ENCODE measurements at regions not wholly inside any gene's neighbourhood (a gene's known extent, or its start where the extent isn't known, plus 50 kb on each side); places are given as distances from the start of the nearest gene placed in this dataset.

DNA sequence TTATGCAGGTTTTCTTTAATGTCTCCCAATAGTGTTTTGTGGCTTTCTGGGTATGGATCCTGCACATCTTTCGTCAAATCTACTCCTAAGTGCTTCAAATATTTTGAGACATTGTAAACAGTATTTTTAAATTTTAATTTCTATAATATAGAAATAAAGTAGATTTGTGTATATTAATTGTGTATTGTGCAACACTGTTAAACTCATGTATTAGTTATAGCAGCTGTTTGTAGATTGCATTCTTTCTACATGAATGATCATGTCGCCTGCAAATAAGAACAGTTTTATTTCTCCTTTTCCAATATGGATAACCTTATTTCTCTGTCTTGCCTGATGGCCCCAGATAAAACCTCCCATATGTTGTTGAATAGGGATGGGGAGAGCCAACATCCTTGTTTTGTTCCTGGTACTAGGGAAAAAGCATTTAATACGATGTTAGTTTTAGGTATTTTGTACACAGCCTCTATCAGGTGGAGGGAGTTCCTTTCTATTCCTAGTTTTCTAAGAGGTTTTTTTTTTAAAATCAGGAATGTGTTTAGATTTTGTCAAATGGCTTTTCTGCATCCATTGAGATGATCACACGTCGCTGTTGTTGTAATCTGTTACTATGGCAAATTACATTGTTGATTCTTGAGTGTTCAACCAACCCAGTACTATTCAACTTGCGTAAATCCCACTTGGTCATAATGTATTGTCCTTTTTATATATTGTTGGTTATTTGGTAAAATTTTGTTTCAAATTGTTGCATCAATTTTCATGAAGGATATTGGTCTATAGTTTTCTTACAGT lies 71.1 kb upstream of the DGKG start:
- TF ChIP-seq, protein P1, sequence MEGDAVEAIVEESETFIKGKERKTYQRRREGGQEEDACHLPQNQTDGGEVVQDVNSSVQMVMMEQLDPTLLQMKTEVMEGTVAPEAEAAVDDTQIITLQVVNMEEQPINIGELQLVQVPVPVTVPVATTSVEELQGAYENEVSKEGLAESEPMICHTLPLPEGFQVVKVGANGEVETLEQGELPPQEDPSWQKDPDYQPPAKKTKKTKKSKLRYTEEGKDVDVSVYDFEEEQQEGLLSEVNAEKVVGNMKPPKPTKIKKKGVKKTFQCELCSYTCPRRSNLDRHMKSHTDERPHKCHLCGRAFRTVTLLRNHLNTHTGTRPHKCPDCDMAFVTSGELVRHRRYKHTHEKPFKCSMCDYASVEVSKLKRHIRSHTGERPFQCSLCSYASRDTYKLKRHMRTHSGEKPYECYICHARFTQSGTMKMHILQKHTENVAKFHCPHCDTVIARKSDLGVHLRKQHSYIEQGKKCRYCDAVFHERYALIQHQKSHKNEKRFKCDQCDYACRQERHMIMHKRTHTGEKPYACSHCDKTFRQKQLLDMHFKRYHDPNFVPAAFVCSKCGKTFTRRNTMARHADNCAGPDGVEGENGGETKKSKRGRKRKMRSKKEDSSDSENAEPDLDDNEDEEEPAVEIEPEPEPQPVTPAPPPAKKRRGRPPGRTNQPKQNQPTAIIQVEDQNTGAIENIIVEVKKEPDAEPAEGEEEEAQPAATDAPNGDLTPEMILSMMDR (IDR thresholded peaks at IDR 0.05; ENCODE audit: insufficient read depth, low read length) = no peak
- TF ChIP-seq SPI1 (IDR thresholded peaks at IDR 0.05; ENCODE audit: borderline replicate concordance, low read depth) = no peak
- TF ChIP-seq POLR2AphosphoS5 (IDR thresholded peaks at IDR 0.05; ENCODE audit: low read depth) = no peak

Data from HL-60 (cell line).